ENCODE measurements at regions not wholly inside any gene's neighbourhood (a gene's known extent, or its start where the extent isn't known, plus 50 kb on each side); places are given as distances from the start of the nearest gene placed in this dataset.

DNA sequence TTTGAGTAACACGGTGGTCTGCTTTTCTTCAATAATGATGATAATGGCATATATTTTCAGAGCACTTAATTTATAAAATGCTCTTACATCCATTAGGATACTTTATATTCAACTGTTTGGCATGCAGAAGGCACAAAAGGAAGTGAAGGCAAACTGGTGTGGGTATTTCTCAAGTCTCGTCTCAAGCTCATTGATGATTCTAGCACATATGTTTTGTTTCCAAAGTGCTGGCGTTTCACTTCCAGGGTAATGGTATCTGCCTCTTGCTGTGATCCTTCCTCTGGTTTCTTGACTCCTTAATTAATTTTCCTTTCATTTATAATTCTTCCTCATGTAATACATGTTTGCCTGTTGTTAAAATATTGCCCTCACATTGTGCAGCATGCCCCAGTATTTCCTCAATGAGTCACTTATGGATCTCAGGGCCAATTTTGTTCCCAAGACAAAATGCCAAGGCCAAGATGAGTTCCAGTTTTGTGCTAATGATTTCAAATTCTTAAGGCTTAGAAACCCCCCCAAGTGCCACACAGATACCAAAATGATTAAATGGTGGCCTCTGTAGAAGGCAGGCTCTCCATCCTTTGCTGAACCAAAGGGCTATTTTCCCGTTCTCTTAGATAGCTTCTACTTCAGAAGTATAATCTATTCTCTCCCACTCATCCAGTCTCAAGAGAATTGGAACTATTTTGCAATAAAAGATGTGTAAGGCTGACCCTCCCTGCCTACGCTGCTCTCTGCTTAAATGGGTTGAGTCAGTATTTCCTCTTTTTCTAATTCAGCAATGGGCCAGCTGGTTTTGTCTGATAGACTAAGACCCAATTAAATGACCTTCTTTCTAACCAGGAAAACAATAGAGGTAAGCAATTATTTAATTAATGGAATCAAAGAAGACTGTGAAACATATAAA, 171.2 kb downstream of the ZNF365 start:
- H3K4me1 ChIP-seq (ENCODE audit: control insufficient read depth, insufficient read depth, low read length, poor library complexity, severe bottlenecking) = no peaks in the 10 kb centered on the region
- H3K36me3 ChIP-seq (ENCODE audit: control insufficient read depth, insufficient read depth, low read length) = no peaks in the 10 kb centered on the region
- WGBS, 2 experiments (ENCODE audit: insufficient coverage in 2 of 2) = 85 to 92% methylated on average over 2 of the region's 5 CpGs
- no peaks in the 10 kb centered on the region for H3K9me3 ChIP-seq (ENCODE audit: control insufficient read depth, low read length)
- no peak overlapping the region for H3K4me3 ChIP-seq (ENCODE audit: extremely low read depth, insufficient read depth, low read length, poor library complexity, severe bottlenecking)
- no peak overlapping the region for H3K27ac ChIP-seq (ENCODE audit: low read depth, low read length, severe bottlenecking)

DNA sequence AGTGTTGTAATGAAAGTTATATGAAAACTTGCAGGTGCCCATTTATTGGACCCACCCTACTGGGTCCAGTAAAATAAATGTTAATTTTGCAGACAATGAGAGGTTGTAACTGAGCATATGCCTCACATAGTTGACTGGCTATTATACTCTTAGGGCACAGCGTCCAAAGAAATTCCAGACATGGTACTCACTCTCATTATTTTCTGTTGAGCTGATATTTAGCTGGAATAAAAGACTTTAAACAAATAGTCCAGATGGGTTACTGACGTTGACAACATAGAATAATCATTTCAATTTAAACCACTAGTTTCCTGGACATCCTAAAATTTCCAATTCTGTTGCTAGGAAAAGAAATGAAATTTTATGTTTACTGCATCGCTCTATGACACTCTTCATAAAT, 174.5 kb downstream of the ZNF365 start:
- H3K27ac ChIP-seq (ENCODE audit: low read depth, low read length, severe bottlenecking) = no peak overlapping the region
- no peak overlapping the region for H3K4me3 ChIP-seq (ENCODE audit: extremely low read depth, insufficient read depth, low read length, poor library complexity, severe bottlenecking)
- H3K9me3 ChIP-seq (ENCODE audit: control insufficient read depth, low read length) = no peaks in the 10 kb centered on the region
- H3K36me3 ChIP-seq (ENCODE audit: control insufficient read depth, insufficient read depth, low read length) = no peaks in the 10 kb centered on the region
- WGBS, 2 experiments (ENCODE audit: insufficient coverage in 2 of 2) = 86% methylated on average over 1 of the region's 3 CpGs; no CpG with 5 or more reads in 1 of the 2 experiments
- no peaks in the 10 kb centered on the region for H3K4me1 ChIP-seq (ENCODE audit: control insufficient read depth, insufficient read depth, low read length, poor library complexity, severe bottlenecking)

DNA sequence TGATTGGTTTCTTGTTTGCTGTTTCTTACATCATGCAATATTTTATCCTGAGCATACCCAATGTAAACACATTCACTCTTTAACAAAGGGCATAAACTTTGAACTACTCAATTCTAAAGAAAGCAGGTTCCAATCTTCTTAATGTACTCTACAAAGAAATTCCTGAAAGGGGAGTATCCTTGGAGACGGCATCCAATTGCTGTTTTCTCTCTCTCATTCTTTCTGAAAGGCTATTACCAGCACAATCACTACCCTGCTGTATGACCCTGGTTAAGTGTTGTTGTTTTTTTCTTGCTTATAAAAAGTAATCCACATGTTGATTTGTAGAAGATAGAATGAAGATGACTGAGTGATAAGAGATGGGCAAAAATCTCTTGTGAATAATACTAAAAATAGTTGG, 176.0 kb downstream of the ZNF365 start:
- no peaks in the 10 kb centered on the region for H3K4me1 ChIP-seq (ENCODE audit: control insufficient read depth, insufficient read depth, low read length, poor library complexity, severe bottlenecking)
- WGBS, 2 experiments (ENCODE audit: insufficient coverage in 2 of 2) = no CpG with 5 or more reads among the region's 1 CpG
- H3K4me3 ChIP-seq (ENCODE audit: extremely low read depth, insufficient read depth, low read length, poor library complexity, severe bottlenecking) = no peak overlapping the region
- H3K27ac ChIP-seq (ENCODE audit: low read depth, low read length, severe bottlenecking) = no peak overlapping the region
- H3K36me3 ChIP-seq (ENCODE audit: control insufficient read depth, insufficient read depth, low read length) = no peaks in the 10 kb centered on the region
- H3K9me3 ChIP-seq (ENCODE audit: control insufficient read depth, low read length) = no peaks in the 10 kb centered on the region

DNA sequence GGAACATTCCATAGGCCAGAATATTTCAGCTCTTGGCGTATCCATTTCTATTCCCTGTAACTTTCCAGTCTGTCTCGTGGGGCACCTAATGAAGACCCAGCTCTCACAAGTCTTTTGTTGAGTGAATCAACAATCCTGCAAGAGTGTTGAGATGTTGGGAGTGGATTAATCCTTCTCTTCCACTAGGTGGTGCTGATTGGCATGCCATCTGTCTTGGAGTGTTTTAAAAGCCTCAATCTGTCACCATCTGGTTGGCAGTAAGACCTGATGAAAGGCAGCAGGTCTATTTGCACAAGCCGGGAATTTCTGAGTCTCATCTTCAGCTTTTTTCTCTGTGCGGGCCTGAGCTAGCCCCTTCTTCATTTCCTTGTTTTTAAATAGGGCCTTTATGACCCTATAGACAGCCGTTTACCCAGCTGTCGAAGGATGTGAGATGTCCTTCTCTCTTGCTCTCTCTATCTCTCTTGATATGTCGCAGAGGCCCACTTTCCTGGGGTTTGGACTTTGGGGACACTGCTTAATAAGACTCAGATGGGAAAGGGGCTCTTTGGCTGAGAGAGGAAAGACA, 180.5 kb downstream of the ZNF365 start:
- WGBS, 2 experiments (ENCODE audit: insufficient coverage in 2 of 2) = 54 to 78% methylated on average over 4 of the region's 7 CpGs
- no peak overlapping the region for H3K27ac ChIP-seq (ENCODE audit: low read depth, low read length, severe bottlenecking)
- H3K4me1 ChIP-seq (ENCODE audit: control insufficient read depth, insufficient read depth, low read length, poor library complexity, severe bottlenecking) = peaks cover 3% of the 10 kb centered on the region
- H3K4me3 ChIP-seq (ENCODE audit: extremely low read depth, insufficient read depth, low read length, poor library complexity, severe bottlenecking) = no peak overlapping the region
- no peaks in the 10 kb centered on the region for H3K9me3 ChIP-seq (ENCODE audit: control insufficient read depth, low read length)
- H3K36me3 ChIP-seq (ENCODE audit: control insufficient read depth, insufficient read depth, low read length) = no peaks in the 10 kb centered on the region

DNA sequence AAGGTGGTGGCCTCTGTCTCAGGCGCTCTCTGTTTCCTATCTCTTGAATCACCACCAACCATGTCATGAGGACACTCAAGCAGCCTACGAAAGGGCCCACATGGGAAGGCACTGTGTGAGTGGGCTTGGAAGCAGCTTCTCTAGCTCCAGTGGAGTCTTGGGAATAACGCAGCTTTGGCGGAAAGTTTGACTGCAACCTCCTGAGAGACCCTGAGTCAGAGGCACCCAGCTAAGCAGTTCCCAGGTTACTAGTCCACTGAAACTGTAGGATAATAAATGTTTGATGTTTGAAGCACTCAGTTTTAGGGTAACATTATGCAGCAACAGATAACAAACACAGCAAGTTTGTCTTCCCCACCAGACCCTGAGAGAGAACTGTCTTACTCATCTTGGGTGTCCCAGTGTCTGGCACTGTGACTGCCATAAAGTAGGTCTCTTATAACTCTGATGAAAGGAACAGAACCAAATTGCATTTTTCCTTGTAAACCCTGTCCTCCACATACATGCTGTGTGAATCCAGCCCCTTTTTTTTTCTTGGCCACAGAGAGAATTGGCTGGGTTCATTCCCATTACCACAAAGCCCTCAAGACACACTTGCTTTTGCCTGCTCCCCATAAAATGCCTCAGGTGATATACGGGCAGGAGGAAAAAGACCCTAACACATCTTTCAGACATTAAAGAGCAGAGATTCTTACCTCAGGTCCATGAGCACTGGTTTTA, 185.5 kb downstream of the ZNF365 start:
- Histone ChIP-seq H3K36me3 (ENCODE audit: control insufficient read depth, insufficient read depth, low read length) (no peaks in the 10 kb centered on the region), H3K4me3 (ENCODE audit: extremely low read depth, insufficient read depth, low read length, poor library complexity, severe bottlenecking) (no peak overlapping the region), H3K27ac (ENCODE audit: low read depth, low read length, severe bottlenecking) (peak overlapping the region; percentile 16), H3K4me1 (ENCODE audit: control insufficient read depth, insufficient read depth, low read length, poor library complexity, severe bottlenecking) (peaks cover 7% of the 10 kb centered on the region), H3K9me3 (ENCODE audit: control insufficient read depth, low read length) (no peaks in the 10 kb centered on the region)
- 100% methylated on average over 1 to 2 of the region's 5 CpGs for WGBS, 2 experiments (ENCODE audit: insufficient coverage in 2 of 2)

GRCh38 chr10:62560201-62560819, 186.1 kb downstream of the ZNF365 start:
- WGBS, 2 experiments (ENCODE audit: insufficient coverage in 2 of 2) = 88 to 100% methylated on average over 2 of the region's 4 CpGs
- H3K4me3 ChIP-seq (ENCODE audit: extremely low read depth, insufficient read depth, low read length, poor library complexity, severe bottlenecking) = no peak overlapping the region

GRCh38 chr10:62561151-62561550, 187.0 kb downstream of the ZNF365 start:
- no CpG with 5 or more reads among the region's 3 CpGs for WGBS, 2 experiments (ENCODE audit: insufficient coverage in 2 of 2)
- Histone ChIP-seq H3K4me3 (ENCODE audit: extremely low read depth, insufficient read depth, low read length, poor library complexity, severe bottlenecking) (no peak overlapping the region), H3K9me3 (ENCODE audit: control insufficient read depth, low read length) (no peaks in the 10 kb centered on the region), H3K36me3 (ENCODE audit: control insufficient read depth, insufficient read depth, low read length) (no peaks in the 10 kb centered on the region), H3K4me1 (ENCODE audit: control insufficient read depth, insufficient read depth, low read length, poor library complexity, severe bottlenecking) (peaks cover 10% of the 10 kb centered on the region), H3K27ac (ENCODE audit: low read depth, low read length, severe bottlenecking) (no peak overlapping the region)

More at GRCh38 chr10:62560201-62560819, 186.1 kb downstream of the ZNF365 start:
- H3K36me3 ChIP-seq (ENCODE audit: control insufficient read depth, insufficient read depth, low read length) = no peaks in the 10 kb centered on the region
- H3K4me1 ChIP-seq (ENCODE audit: control insufficient read depth, insufficient read depth, low read length, poor library complexity, severe bottlenecking) = peaks cover 10% of the 10 kb centered on the region
- H3K27ac ChIP-seq (ENCODE audit: low read depth, low read length, severe bottlenecking) = peak overlapping the region; percentile 16
- no peaks in the 10 kb centered on the region for H3K9me3 ChIP-seq (ENCODE audit: control insufficient read depth, low read length)

GRCh38 chr10:62562101-62562500, 187.9 kb downstream of the ZNF365 start:
- H3K27ac ChIP-seq (ENCODE audit: low read depth, low read length, severe bottlenecking) = no peak overlapping the region
- no peaks in the 10 kb centered on the region for H3K9me3 ChIP-seq (ENCODE audit: control insufficient read depth, low read length)
- WGBS, 2 experiments (ENCODE audit: insufficient coverage in 2 of 2) = 70 to 93% methylated on average over 2 of the region's 2 CpGs

GRCh38 chr10:62562795-62563194, 188.6 kb downstream of the ZNF365 start:
- Histone ChIP-seq H3K9me3 (ENCODE audit: control insufficient read depth, low read length) (no peaks in the 10 kb centered on the region), H3K4me3 (ENCODE audit: extremely low read depth, insufficient read depth, low read length, poor library complexity, severe bottlenecking) (no peak overlapping the region), H3K4me1 (ENCODE audit: control insufficient read depth, insufficient read depth, low read length, poor library complexity, severe bottlenecking) (peaks cover 10% of the 10 kb centered on the region), H3K36me3 (ENCODE audit: control insufficient read depth, insufficient read depth, low read length) (no peaks in the 10 kb centered on the region), H3K27ac (ENCODE audit: low read depth, low read length, severe bottlenecking) (no peak overlapping the region)

More at GRCh38 chr10:62562101-62562500, 187.9 kb downstream of the ZNF365 start:
- no peaks in the 10 kb centered on the region for H3K36me3 ChIP-seq (ENCODE audit: control insufficient read depth, insufficient read depth, low read length)
- H3K4me3 ChIP-seq (ENCODE audit: extremely low read depth, insufficient read depth, low read length, poor library complexity, severe bottlenecking) = no peak overlapping the region
- peaks cover 10% of the 10 kb centered on the region for H3K4me1 ChIP-seq (ENCODE audit: control insufficient read depth, insufficient read depth, low read length, poor library complexity, severe bottlenecking)

GRCh38 chr10:62573929-62574328, 199.8 kb downstream of the ZNF365 start:
- no peak overlapping the region for H3K27ac ChIP-seq (ENCODE audit: low read depth, low read length, severe bottlenecking)
- H3K4me3 ChIP-seq (ENCODE audit: extremely low read depth, insufficient read depth, low read length, poor library complexity, severe bottlenecking) = no peak overlapping the region
- H3K9me3 ChIP-seq (ENCODE audit: control insufficient read depth, low read length) = no peaks in the 10 kb centered on the region
- 87 to 100% methylated on average over 3 of the region's 3 CpGs for WGBS, 2 experiments (ENCODE audit: insufficient coverage in 2 of 2)
- H3K36me3 ChIP-seq (ENCODE audit: control insufficient read depth, insufficient read depth, low read length) = no peaks in the 10 kb centered on the region
- H3K4me1 ChIP-seq (ENCODE audit: control insufficient read depth, insufficient read depth, low read length, poor library complexity, severe bottlenecking) = no peaks in the 10 kb centered on the region

Data from mesodermal cell (in vitro differentiated cells).